HepG2 (cell line): ENCODE measurements at regions not wholly inside any gene's neighbourhood (a gene's known extent, or its start where the extent isn't known, plus 50 kb on each side); places are given as distances from the start of the nearest gene placed in this dataset.
"Not testable (repeated sequence)": the region's sequence is repeated elsewhere in the genome, so short reads cannot be mapped to it uniquely, and the experiment has no call there.

Source experiments
- ESRRA ChIP-seq: sonication (generic); formaldehyde crosslinking; IDR thresholded peaks from 2 replicates; pipeline ENCODE4 v1.5.1; 2020; ENCODE audit warnings: mild to moderate bottlenecking, low read depth, missing genetic modification reagents
- FOXP1 ChIP-seq, 2 experiments: fragments of 450-650 bp in 1 of 2; IDR thresholded peaks; 2 replicates each; pipeline ENCODE4 v1.6.1; 2017 to 2018; ENCODE audit warnings: antibody characterized with exemption in 1 of 2
- HMGA1 ChIP-seq: sonication (generic); formaldehyde crosslinking; conservative IDR thresholded peaks from 2 replicates; pipeline ENCODE4 v1.4.0; 2020; ENCODE audit warnings: missing genetic modification reagents
- MAZ ChIP-seq, 2 experiments: sonication (generic) in 1 of 2; formaldehyde crosslinking in 1 of 2; IDR thresholded peaks; 2 replicates each; pipeline versions ENCODE4 v1.5.0 to v1.6.1; 2012 to 2020; ENCODE audit warnings: low read depth in 2 of 2, mild to moderate bottlenecking in 2 of 2, borderline replicate concordance in 1 of 2, improper control_type of control experiment in 1 of 2, low read length in 1 of 2, missing genetic modification reagents in 1 of 2, moderate library complexity in 1 of 2
- POLR2A ChIP-seq, 2 experiments: IDR thresholded peaks; 2 replicates each; pipeline ENCODE4 v1.6.1; 2011; ENCODE audit warnings: low read depth in 2 of 2, low read length in 2 of 2, mild to moderate bottlenecking in 1 of 2, moderate library complexity in 1 of 2; ENCODE audit not compliant: insufficient read depth in 1 of 2
- SAP130 ChIP-seq: IDR thresholded peaks from 2 replicates; pipeline ENCODE4 v1.6.1; 2016; ENCODE audit warnings: low read depth
- TF ChIP-seq, protein P1 (sequence below): sonication (generic); formaldehyde crosslinking; IDR thresholded peaks from 2 replicates; pipeline ENCODE4 v1.8.0; 2022; ENCODE audit warnings: missing genetic modification reagents, mild to moderate bottlenecking, moderate library complexity, borderline replicate concordance
- TF ChIP-seq, protein P2 (sequence below): fragments of 450-650 bp; IDR thresholded peaks from 2 replicates; pipeline ENCODE4 v1.6.1; 2017
- TF ChIP-seq, protein P3 (sequence below): sonication (generic); formaldehyde crosslinking; IDR thresholded peaks from 2 replicates; pipeline ENCODE4 v1.5.0; 2020; ENCODE audit warnings: mild to moderate bottlenecking, missing genetic modification reagents, moderate library complexity
- TF ChIP-seq, protein P4 (sequence below): sonication (generic); formaldehyde crosslinking; IDR thresholded peaks from 2 replicates; pipeline ENCODE4 v1.8.1; 2023; ENCODE audit warnings: missing genetic modification reagents, inconsistent platforms, borderline replicate concordance
- TF ChIP-seq, protein P5 (sequence below): IDR thresholded peaks from 2 replicates; pipeline ENCODE4 v1.6.1; 2016; ENCODE audit warnings: low read depth, missing genetic modification reagents, missing compliant biosample characterization

DNA sequence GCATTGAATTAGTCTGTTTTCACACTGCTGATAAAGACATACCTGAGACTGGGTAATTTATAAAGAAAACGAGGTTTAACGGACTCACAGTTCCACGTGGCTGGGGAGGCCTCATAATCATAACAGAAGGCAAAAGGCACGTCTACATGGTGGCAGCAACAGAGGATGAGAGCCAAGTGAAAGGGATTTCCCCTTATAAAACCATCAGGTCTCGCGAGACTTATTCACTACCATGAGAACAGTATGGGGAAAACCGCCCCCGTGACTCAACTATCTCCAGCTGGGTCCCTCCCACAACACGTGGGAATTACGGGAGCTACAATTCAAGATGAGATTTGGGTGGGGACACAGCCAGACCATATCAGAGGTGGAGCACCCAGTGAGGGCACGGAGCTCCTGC lies 442.0 kb upstream of the MYT1L start:
- TF ChIP-seq, protein P1, sequence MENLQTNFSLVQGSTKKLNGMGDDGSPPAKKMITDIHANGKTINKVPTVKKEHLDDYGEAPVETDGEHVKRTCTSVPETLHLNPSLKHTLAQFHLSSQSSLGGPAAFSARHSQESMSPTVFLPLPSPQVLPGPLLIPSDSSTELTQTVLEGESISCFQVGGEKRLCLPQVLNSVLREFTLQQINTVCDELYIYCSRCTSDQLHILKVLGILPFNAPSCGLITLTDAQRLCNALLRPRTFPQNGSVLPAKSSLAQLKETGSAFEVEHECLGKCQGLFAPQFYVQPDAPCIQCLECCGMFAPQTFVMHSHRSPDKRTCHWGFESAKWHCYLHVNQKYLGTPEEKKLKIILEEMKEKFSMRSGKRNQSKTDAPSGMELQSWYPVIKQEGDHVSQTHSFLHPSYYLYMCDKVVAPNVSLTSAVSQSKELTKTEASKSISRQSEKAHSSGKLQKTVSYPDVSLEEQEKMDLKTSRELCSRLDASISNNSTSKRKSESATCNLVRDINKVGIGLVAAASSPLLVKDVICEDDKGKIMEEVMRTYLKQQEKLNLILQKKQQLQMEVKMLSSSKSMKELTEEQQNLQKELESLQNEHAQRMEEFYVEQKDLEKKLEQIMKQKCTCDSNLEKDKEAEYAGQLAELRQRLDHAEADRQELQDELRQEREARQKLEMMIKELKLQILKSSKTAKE (CRISPR knock-in tag), result not testable (repeated sequence)
- not testable (repeated sequence) for TF ChIP-seq ESRRA (CRISPR knock-in tag); MAZ (IDR thresholded peaks at IDR 0.05; ENCODE audit: borderline replicate concordance, low read depth, low read length); MAZ (CRISPR knock-in tag; IDR thresholded peaks at IDR 0.05; ENCODE audit: low read depth); POLR2A (IDR thresholded peaks at IDR 0.05; ENCODE audit: insufficient read depth in 1 of 2, low read depth in 2 of 2, low read length in 2 of 2); HMGA1 (CRISPR knock-in tag); FOXP1 (IDR thresholded peaks at IDR 0.05); FOXP1 (CRISPR knock-in tag; IDR thresholded peaks at IDR 0.05); SAP130 (CRISPR knock-in tag)
- TF ChIP-seq, protein P2, sequence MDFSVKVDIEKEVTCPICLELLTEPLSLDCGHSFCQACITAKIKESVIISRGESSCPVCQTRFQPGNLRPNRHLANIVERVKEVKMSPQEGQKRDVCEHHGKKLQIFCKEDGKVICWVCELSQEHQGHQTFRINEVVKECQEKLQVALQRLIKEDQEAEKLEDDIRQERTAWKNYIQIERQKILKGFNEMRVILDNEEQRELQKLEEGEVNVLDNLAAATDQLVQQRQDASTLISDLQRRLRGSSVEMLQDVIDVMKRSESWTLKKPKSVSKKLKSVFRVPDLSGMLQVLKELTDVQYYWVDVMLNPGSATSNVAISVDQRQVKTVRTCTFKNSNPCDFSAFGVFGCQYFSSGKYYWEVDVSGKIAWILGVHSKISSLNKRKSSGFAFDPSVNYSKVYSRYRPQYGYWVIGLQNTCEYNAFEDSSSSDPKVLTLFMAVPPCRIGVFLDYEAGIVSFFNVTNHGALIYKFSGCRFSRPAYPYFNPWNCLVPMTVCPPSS, result not testable (repeated sequence)
- TF ChIP-seq, protein P3, sequence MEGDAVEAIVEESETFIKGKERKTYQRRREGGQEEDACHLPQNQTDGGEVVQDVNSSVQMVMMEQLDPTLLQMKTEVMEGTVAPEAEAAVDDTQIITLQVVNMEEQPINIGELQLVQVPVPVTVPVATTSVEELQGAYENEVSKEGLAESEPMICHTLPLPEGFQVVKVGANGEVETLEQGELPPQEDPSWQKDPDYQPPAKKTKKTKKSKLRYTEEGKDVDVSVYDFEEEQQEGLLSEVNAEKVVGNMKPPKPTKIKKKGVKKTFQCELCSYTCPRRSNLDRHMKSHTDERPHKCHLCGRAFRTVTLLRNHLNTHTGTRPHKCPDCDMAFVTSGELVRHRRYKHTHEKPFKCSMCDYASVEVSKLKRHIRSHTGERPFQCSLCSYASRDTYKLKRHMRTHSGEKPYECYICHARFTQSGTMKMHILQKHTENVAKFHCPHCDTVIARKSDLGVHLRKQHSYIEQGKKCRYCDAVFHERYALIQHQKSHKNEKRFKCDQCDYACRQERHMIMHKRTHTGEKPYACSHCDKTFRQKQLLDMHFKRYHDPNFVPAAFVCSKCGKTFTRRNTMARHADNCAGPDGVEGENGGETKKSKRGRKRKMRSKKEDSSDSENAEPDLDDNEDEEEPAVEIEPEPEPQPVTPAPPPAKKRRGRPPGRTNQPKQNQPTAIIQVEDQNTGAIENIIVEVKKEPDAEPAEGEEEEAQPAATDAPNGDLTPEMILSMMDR (CRISPR knock-in tag), result not testable (repeated sequence)
- TF ChIP-seq, protein P4, sequence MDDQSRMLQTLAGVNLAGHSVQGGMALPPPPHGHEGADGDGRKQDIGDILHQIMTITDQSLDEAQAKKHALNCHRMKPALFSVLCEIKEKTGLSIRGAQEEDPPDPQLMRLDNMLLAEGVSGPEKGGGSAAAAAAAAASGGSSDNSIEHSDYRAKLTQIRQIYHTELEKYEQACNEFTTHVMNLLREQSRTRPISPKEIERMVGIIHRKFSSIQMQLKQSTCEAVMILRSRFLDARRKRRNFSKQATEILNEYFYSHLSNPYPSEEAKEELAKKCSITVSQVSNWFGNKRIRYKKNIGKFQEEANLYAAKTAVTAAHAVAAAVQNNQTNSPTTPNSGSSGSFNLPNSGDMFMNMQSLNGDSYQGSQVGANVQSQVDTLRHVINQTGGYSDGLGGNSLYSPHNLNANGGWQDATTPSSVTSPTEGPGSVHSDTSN (CRISPR knock-in tag), result not testable (repeated sequence)
- TF ChIP-seq, protein P5, sequence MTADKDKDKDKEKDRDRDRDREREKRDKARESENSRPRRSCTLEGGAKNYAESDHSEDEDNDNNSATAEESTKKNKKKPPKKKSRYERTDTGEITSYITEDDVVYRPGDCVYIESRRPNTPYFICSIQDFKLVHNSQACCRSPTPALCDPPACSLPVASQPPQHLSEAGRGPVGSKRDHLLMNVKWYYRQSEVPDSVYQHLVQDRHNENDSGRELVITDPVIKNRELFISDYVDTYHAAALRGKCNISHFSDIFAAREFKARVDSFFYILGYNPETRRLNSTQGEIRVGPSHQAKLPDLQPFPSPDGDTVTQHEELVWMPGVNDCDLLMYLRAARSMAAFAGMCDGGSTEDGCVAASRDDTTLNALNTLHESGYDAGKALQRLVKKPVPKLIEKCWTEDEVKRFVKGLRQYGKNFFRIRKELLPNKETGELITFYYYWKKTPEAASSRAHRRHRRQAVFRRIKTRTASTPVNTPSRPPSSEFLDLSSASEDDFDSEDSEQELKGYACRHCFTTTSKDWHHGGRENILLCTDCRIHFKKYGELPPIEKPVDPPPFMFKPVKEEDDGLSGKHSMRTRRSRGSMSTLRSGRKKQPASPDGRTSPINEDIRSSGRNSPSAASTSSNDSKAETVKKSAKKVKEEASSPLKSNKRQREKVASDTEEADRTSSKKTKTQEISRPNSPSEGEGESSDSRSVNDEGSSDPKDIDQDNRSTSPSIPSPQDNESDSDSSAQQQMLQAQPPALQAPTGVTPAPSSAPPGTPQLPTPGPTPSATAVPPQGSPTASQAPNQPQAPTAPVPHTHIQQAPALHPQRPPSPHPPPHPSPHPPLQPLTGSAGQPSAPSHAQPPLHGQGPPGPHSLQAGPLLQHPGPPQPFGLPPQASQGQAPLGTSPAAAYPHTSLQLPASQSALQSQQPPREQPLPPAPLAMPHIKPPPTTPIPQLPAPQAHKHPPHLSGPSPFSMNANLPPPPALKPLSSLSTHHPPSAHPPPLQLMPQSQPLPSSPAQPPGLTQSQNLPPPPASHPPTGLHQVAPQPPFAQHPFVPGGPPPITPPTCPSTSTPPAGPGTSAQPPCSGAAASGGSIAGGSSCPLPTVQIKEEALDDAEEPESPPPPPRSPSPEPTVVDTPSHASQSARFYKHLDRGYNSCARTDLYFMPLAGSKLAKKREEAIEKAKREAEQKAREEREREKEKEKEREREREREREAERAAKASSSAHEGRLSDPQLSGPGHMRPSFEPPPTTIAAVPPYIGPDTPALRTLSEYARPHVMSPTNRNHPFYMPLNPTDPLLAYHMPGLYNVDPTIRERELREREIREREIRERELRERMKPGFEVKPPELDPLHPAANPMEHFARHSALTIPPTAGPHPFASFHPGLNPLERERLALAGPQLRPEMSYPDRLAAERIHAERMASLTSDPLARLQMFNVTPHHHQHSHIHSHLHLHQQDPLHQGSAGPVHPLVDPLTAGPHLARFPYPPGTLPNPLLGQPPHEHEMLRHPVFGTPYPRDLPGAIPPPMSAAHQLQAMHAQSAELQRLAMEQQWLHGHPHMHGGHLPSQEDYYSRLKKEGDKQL (CRISPR knock-in tag), result not testable (repeated sequence)
